ENCODE measurements at regions not wholly inside any gene's neighbourhood (a gene's known extent, or its start where the extent isn't known, plus 50 kb on each side); places are given as distances from the start of the nearest gene placed in this dataset.
"Not testable (repeated sequence)": the region's sequence is repeated elsewhere in the genome, so short reads cannot be mapped to it uniquely, and the experiment has no call there.

GRCh38 chr6:863831-864230 lies 170.9 kb upstream of the EXOC2 start:
- intact Hi-C loops (cut with micrococcal nuclease) = no loop called here

GRCh38 chr6:863127-863526 lies 170.2 kb upstream of the EXOC2 start:
- H2AFZ ChIP-seq (ENCODE audit: low read depth, low read length, poor library complexity, severe bottlenecking); H3K9me3 ChIP-seq (ENCODE audit: control insufficient read depth in 1 of 2, insufficient read depth in 1 of 2, low read depth in 1 of 2, low read length in 2 of 2); RAD21 ChIA-PET (ENCODE audit: low non-redundant PET in 1 of 2, low total read pairs in 2 of 2, uncharacterized antibody in 2 of 2, unreplicated experiment in 2 of 2); ATAC-seq; BruUV-seq (replicated peaks); H3K27ac ChIP-seq (ENCODE audit: low read depth, low read length); H3K36me3 ChIP-seq (ENCODE audit: control insufficient read depth in 1 of 2, insufficient read depth in 2 of 2, low read length in 2 of 2); POLR2A ChIA-PET; H3K4me3 ChIP-seq (replicated peaks in 1 of 2; ENCODE audit: low read depth in 1 of 2, low read length in 2 of 2); H3K9ac ChIP-seq (ENCODE audit: low read length); CTCF ChIA-PET; H3K4me1 ChIP-seq (ENCODE audit: control insufficient read depth in 1 of 2, insufficient read depth in 2 of 2, low read length in 2 of 2); DNase-seq (ENCODE audit: low read depth, low spot score); H4K20me1 ChIP-seq (ENCODE audit: insufficient read depth); H3K79me2 ChIP-seq (ENCODE audit: insufficient read depth, low read length); intact Hi-C loops (cut with micrococcal nuclease); H3K27me3 ChIP-seq (ENCODE audit: insufficient read depth, low read length); H3K9me2 ChIP-seq (ENCODE audit: insufficient read depth); H3K4me2 ChIP-seq (ENCODE audit: low read length): not testable (repeated sequence)

More at GRCh38 chr6:863831-864230, 170.9 kb upstream of the EXOC2 start:
- Histone ChIP-seq H3K4me1 (ENCODE audit: control insufficient read depth in 1 of 2, insufficient read depth in 2 of 2, low read length in 2 of 2) (no peaks in the 10 kb centered on the region), H3K9me3 (ENCODE audit: control insufficient read depth in 1 of 2, insufficient read depth in 1 of 2, low read depth in 1 of 2, low read length in 2 of 2) (no peaks in the 10 kb centered on the region), H4K20me1 (ENCODE audit: insufficient read depth) (no peaks in the 10 kb centered on the region), H3K9me2 (ENCODE audit: insufficient read depth) (no peaks in the 10 kb centered on the region), H3K27ac (ENCODE audit: low read depth, low read length) (no peak overlapping the region), H3K4me2 (ENCODE audit: low read length) (no peak overlapping the region), H3K4me3 (replicated peaks in 1 of 2; ENCODE audit: low read depth in 1 of 2, low read length in 2 of 2) (no peak overlapping the region), H3K9ac (ENCODE audit: low read length) (no peak overlapping the region), H3K79me2 (ENCODE audit: insufficient read depth, low read length) (no peaks in the 10 kb centered on the region), H3K27me3 (ENCODE audit: insufficient read depth, low read length) (no peaks in the 10 kb centered on the region), H2AFZ (ENCODE audit: low read depth, low read length, poor library complexity, severe bottlenecking) (no peak overlapping the region), H3K36me3 (ENCODE audit: control insufficient read depth in 1 of 2, insufficient read depth in 2 of 2, low read length in 2 of 2) (no peaks in the 10 kb centered on the region)
- ChIA-PET POLR2A (no interaction called here), RAD21 (ENCODE audit: low non-redundant PET in 1 of 2, low total read pairs in 2 of 2, uncharacterized antibody in 2 of 2, unreplicated experiment in 2 of 2) (no interaction called here), CTCF (no interaction called here)
- no TSS peak for BruUV-seq (replicated peaks)
- no peak for DNase-seq (ENCODE audit: low read depth, low spot score)
- TF ChIP-seq POLR2AphosphoS5 (IDR thresholded peaks at IDR 0.05; ENCODE audit: low read depth, low read length) (no peak), EZH2 (IDR thresholded peaks at IDR 0.05) (no peak), SIN3A (IDR thresholded peaks at IDR 0.05; ENCODE audit: low read depth) (no peak), FOSL1 (IDR thresholded peaks at IDR 0.05; ENCODE audit: low read depth) (no peak), YY1 (IDR thresholded peaks at IDR 0.05; ENCODE audit: extremely low read depth, insufficient replicate concordance, low read depth, low read length) (no peak), EZH2phosphoT487 (IDR thresholded peaks at IDR 0.05; ENCODE audit: borderline replicate concordance) (no peak), MAX (IDR thresholded peaks at IDR 0.05) (no peak), ZFX (IDR thresholded peaks at IDR 0.05) (no peak)
- TF ChIP-seq, protein P1, sequence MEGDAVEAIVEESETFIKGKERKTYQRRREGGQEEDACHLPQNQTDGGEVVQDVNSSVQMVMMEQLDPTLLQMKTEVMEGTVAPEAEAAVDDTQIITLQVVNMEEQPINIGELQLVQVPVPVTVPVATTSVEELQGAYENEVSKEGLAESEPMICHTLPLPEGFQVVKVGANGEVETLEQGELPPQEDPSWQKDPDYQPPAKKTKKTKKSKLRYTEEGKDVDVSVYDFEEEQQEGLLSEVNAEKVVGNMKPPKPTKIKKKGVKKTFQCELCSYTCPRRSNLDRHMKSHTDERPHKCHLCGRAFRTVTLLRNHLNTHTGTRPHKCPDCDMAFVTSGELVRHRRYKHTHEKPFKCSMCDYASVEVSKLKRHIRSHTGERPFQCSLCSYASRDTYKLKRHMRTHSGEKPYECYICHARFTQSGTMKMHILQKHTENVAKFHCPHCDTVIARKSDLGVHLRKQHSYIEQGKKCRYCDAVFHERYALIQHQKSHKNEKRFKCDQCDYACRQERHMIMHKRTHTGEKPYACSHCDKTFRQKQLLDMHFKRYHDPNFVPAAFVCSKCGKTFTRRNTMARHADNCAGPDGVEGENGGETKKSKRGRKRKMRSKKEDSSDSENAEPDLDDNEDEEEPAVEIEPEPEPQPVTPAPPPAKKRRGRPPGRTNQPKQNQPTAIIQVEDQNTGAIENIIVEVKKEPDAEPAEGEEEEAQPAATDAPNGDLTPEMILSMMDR (IDR thresholded peaks at IDR 0.05 in 2 of 3, conservative IDR thresholded peaks at IDR 0.05 in 1 of 3; ENCODE audit: borderline replicate concordance in 1 of 3, insufficient read depth in 1 of 3, low read depth in 2 of 3, low read length in 2 of 3) = no peak
- no peak for ATAC-seq
